ENCODE measurements at regions not wholly inside any gene's neighbourhood (a gene's known extent, or its start where the extent isn't known, plus 50 kb on each side); places are given as distances from the start of the nearest gene placed in this dataset.

- no peak overlapping the region for H3K9ac ChIP-seq (ENCODE audit: insufficient read depth in 1 of 2, low read length in 2 of 2)
- DNase-seq (no peak), ATAC-seq (ENCODE audit: insufficient read depth, low FRiP score) (no peak)
- no peaks in the 10 kb centered on the region for H3K4me1 ChIP-seq (ENCODE audit: control insufficient read depth in 5 of 5, insufficient read depth in 5 of 5, low read length in 5 of 5)
- no peak overlapping the region for H3K4me3 ChIP-seq
- no peak overlapping the region for H3K27ac ChIP-seq (ENCODE audit: low read depth in 1 of 2, low read length in 1 of 2)
- H3K9me3 ChIP-seq (ENCODE audit: control insufficient read depth in 4 of 4, insufficient read depth in 3 of 4, low read length in 3 of 4) = peaks cover 0 to 16% (median 8%) of the 10 kb centered on the region in 4 donors
- TF ChIP-seq, protein P1, sequence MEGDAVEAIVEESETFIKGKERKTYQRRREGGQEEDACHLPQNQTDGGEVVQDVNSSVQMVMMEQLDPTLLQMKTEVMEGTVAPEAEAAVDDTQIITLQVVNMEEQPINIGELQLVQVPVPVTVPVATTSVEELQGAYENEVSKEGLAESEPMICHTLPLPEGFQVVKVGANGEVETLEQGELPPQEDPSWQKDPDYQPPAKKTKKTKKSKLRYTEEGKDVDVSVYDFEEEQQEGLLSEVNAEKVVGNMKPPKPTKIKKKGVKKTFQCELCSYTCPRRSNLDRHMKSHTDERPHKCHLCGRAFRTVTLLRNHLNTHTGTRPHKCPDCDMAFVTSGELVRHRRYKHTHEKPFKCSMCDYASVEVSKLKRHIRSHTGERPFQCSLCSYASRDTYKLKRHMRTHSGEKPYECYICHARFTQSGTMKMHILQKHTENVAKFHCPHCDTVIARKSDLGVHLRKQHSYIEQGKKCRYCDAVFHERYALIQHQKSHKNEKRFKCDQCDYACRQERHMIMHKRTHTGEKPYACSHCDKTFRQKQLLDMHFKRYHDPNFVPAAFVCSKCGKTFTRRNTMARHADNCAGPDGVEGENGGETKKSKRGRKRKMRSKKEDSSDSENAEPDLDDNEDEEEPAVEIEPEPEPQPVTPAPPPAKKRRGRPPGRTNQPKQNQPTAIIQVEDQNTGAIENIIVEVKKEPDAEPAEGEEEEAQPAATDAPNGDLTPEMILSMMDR (IDR thresholded peaks at IDR 0.05; ENCODE audit: control extremely low read depth, extremely low read depth) = no peak
- H3K36me3 ChIP-seq (ENCODE audit: control insufficient read depth in 4 of 4, insufficient read depth in 4 of 4, low read length in 4 of 4) = no peaks in the 10 kb centered on the region
- no peaks in the 10 kb centered on the region for H3K27me3 ChIP-seq (ENCODE audit: control insufficient read depth in 3 of 3, insufficient read depth in 3 of 3, low read length in 2 of 3)
- WGBS, 2 donors = 70 to 75% methylated on average over 13 of the region's 13 CpGs
Measured at GRCh38 chr17:22463110-22463850, 771.0 kb downstream of the KCNJ18 start.

- Histone ChIP-seq H3K4me3 (no peak overlapping the region), H3K9me3 (ENCODE audit: control insufficient read depth in 4 of 4, insufficient read depth in 3 of 4, low read length in 3 of 4) (peaks cover 0 to 17% (median 8%) of the 10 kb centered on the region in 4 donors), H3K4me1 (ENCODE audit: control insufficient read depth in 5 of 5, insufficient read depth in 5 of 5, low read length in 5 of 5) (no peaks in the 10 kb centered on the region), H3K27ac (ENCODE audit: low read depth in 1 of 2, low read length in 1 of 2) (no peak overlapping the region), H3K36me3 (ENCODE audit: control insufficient read depth in 4 of 4, insufficient read depth in 4 of 4, low read length in 4 of 4) (no peaks in the 10 kb centered on the region), H3K9ac (ENCODE audit: insufficient read depth in 1 of 2, low read length in 2 of 2) (no peak overlapping the region), H3K27me3 (ENCODE audit: control insufficient read depth in 3 of 3, insufficient read depth in 3 of 3, low read length in 2 of 3) (no peaks in the 10 kb centered on the region)
- no peak for ATAC-seq (ENCODE audit: insufficient read depth, low FRiP score)
- 82 to 86% methylated on average over 6 of the region's 6 CpGs for WGBS, 2 donors
- TF ChIP-seq, protein P1 (IDR thresholded peaks at IDR 0.05; ENCODE audit: control extremely low read depth, extremely low read depth) = no peak
- DNase-seq = no peak
Measured at GRCh38 chr17:22464041-22464440, 771.7 kb downstream of the KCNJ18 start.

DNA sequence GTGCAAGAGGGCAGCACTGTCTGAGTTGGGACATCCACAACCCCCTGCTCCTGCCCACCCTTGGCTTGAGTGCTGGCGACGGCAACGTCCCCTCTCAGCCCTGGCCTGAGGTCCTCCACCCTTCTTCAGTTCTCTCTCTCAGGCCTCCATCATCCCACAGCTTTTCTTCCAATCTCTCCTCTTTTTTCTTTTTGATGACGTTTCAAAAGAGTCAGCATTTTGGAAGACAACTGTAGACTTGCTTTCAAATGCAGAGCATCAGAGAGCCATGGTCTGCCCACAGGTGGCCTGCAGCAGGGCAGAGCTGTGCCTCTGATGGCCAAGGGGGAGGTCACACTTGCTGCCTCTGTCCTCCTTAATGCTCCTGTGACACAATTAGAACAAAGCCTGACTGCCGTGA is 775.4 kb downstream of the KCNJ18 start:
- TF ChIP-seq, protein P1 (IDR thresholded peaks at IDR 0.05; ENCODE audit: control extremely low read depth, extremely low read depth) = no peak
- no peaks in the 10 kb centered on the region for H3K27me3 ChIP-seq (ENCODE audit: control insufficient read depth in 3 of 3, insufficient read depth in 3 of 3, low read length in 2 of 3)
- WGBS, 2 donors = 75 to 83% methylated on average over 5 of the region's 5 CpGs
- no peaks in the 10 kb centered on the region for H3K36me3 ChIP-seq (ENCODE audit: control insufficient read depth in 4 of 4, insufficient read depth in 4 of 4, low read length in 4 of 4)
- no peak for DNase-seq
- H3K4me3 ChIP-seq = no peak overlapping the region
- no peak overlapping the region for H3K9ac ChIP-seq (ENCODE audit: insufficient read depth in 1 of 2, low read length in 2 of 2)
- H3K9me3 ChIP-seq (ENCODE audit: control insufficient read depth in 4 of 4, insufficient read depth in 3 of 4, low read length in 3 of 4) = peaks cover 0 to 26% (median 3%) of the 10 kb centered on the region in 4 donors
- H3K4me1 ChIP-seq (ENCODE audit: control insufficient read depth in 5 of 5, insufficient read depth in 5 of 5, low read length in 5 of 5) = no peaks in the 10 kb centered on the region
- no peak overlapping the region for H3K27ac ChIP-seq (ENCODE audit: low read depth in 1 of 2, low read length in 1 of 2)
- ATAC-seq (ENCODE audit: insufficient read depth, low FRiP score) = no peak
